Adrenal gland (tissue), 5 donors: ENCODE measurements at regions not wholly inside any gene's neighbourhood (a gene's known extent, or its start where the extent isn't known, plus 50 kb on each side); places are given as distances from the start of the nearest gene placed in this dataset.

Source experiments
- CTCF ChIP-seq, 6 experiments: fragments of 450-650 bp in 4 of 6; fragments of 200-600 bp in 2 of 6; sonication (generic) in 1 of 6; IDR thresholded peaks; 1 replicate in 5 of 6; 2 replicates in 1 of 6; pipeline versions ENCODE4 v1.5.1 to v1.8.0; 2016 to 2021; ENCODE audit warnings: antibody characterized with exemption in 6 of 6, mild to moderate bottlenecking in 2 of 6, moderate library complexity in 1 of 6
- POLR2A ChIP-seq, 2 donors: fragments of 450-650 bp; IDR thresholded peaks; one replicate each; pipeline ENCODE4 v1.6.1; 2017; ENCODE audit warnings: antibody characterized with exemption in 2 of 2, mild to moderate bottlenecking in 2 of 2, moderate library complexity in 1 of 2
- donor health status: DM: no; HTN: no; CAD: no.

GRCh38 chr13:33616130-33616529 is 201.8 kb upstream of the RFC3 start:
- TF ChIP-seq CTCF (IDR thresholded peaks at IDR 0.05): no peak
- no peak for TF ChIP-seq POLR2A (IDR thresholded peaks at IDR 0.05)
